HCT116 (cell line): ENCODE measurements at regions not wholly inside any gene's neighbourhood (a gene's known extent, or its start where the extent isn't known, plus 50 kb on each side); places are given as distances from the start of the nearest gene placed in this dataset.

Source experiments
- ATAC-seq: fragments of 200-7000 bp; cut with Tn5 transposase; 2 replicates; pipeline ENCODE4 v1.9.1; 2020; ENCODE audit warnings: mild to moderate bottlenecking, moderate library complexity
- BruUV-seq: library from RNA; stranded (reverse); fragments of 400-500 nt; replicated peaks from 2 replicates; lab custom pipeline; 2021; lab: Mats Ljungman, UMichigan
- CTCF ChIA-PET: fragments of 300-600 bp; sonication (Branson Sonifier 250); formaldehyde crosslinking; loops from one replicate; lab custom pipeline; 2021; ENCODE audit warnings: antibody characterized with exemption; lab: Charles Lee
- POLR2A ChIA-PET: fragments of 300-600, 350-600 bp; sonication (Branson Sonifier 250); formaldehyde crosslinking; loops from one replicate; lab custom pipeline; 2021; ENCODE audit warnings: antibody characterized with exemption; lab: Charles Lee
- RAD21 ChIA-PET, 2 experiments: fragments of 300-600 bp; sonication (Branson Sonifier 250); formaldehyde crosslinking; loops; one replicate each; lab custom pipeline; 2023; ENCODE audit warnings: low total read pairs in 2 of 2; ENCODE audit not compliant: uncharacterized antibody in 2 of 2, unreplicated experiment in 2 of 2, low non-redundant PET in 1 of 2; lab: Charles Lee
- DNase-seq: peaks from one replicate; pipeline ENCODE4 v3.0.0-alpha.2; 2010; ENCODE audit warnings: low read depth, low spot score
- H2AFZ ChIP-seq: fragments of 200-600 bp; shearing (Covaris generic), sonication (generic); 2 replicates; pipeline ENCODE4 v1.6.1; 2017; ENCODE audit warnings: low read depth, mixed run types, mixed read lengths, antibody characterized with exemption, low read length; ENCODE audit not compliant: poor library complexity, severe bottlenecking
- H3K27ac ChIP-seq: 2 replicates; pipeline ENCODE4 v1.5.1; 2012; ENCODE audit warnings: low read depth, low read length
- H3K27me3 ChIP-seq: fragments of 200-600 bp; sonication (generic); 2 replicates; pipeline ENCODE4 v1.6.1; 2016; ENCODE audit warnings: mixed run types, low read length, mixed read lengths; ENCODE audit not compliant: insufficient read depth
- H3K36me3 ChIP-seq, 2 experiments: fragments of 200-500 bp in 1 of 2; fragments of 200-600 bp in 1 of 2; sonication (Bioruptor generic) in 1 of 2; sonication (generic) in 1 of 2; 2 replicates each; pipeline versions ENCODE4 v1.5.1 to v1.6.1; 2014 to 2016; ENCODE audit warnings: low read length in 2 of 2, inconsistent platforms in 1 of 2, mixed read lengths in 1 of 2, mixed run types in 1 of 2; ENCODE audit not compliant: insufficient read depth in 2 of 2, control insufficient read depth in 1 of 2
- H3K4me1 ChIP-seq, 2 experiments: fragments of 200-600 bp in 1 of 2; sonication (generic) in 1 of 2; 2 replicates each; pipeline versions ENCODE4 v1.5.1 to v1.6.1; 2012 to 2017; ENCODE audit warnings: low read length in 2 of 2, inconsistent platforms in 1 of 2, mild to moderate bottlenecking in 1 of 2, mixed read lengths in 1 of 2, mixed run types in 1 of 2, moderate library complexity in 1 of 2; ENCODE audit not compliant: insufficient read depth in 2 of 2, control insufficient read depth in 1 of 2
- H3K4me2 ChIP-seq: fragments of 200-600 bp; sonication (generic); 2 replicates; pipeline ENCODE4 v1.6.1; 2017; ENCODE audit warnings: mixed run types, low read length, mixed read lengths
- H3K4me3 ChIP-seq, 2 experiments: fragments of 200-600 bp in 1 of 2; sonication (generic) in 1 of 2; replicated peaks in 1 of 2; 2 replicates each; pipeline ENCODE4 v1.5.1; 2011 to 2016; ENCODE audit warnings: low read length in 2 of 2, control low read depth in 1 of 2, low read depth in 1 of 2, mild to moderate bottlenecking in 1 of 2, mixed read lengths in 1 of 2, mixed run types in 1 of 2
- H3K79me2 ChIP-seq: fragments of 200-600 bp; sonication (generic); 2 replicates; pipeline ENCODE4 v1.6.1; 2017; ENCODE audit warnings: mild to moderate bottlenecking, mixed run types, low read length, moderate library complexity, mixed read lengths; ENCODE audit not compliant: insufficient read depth
- H3K9ac ChIP-seq: fragments of 200-600 bp; sonication (generic); 2 replicates; pipeline ENCODE4 v1.6.1; 2016; ENCODE audit warnings: low read length, mixed read lengths
- H3K9me2 ChIP-seq: fragments of 200-600 bp; sonication (generic), shearing (Covaris generic); 2 replicates; pipeline ENCODE4 v1.6.1; 2017; ENCODE audit warnings: mixed run types, mild to moderate bottlenecking, moderate library complexity; ENCODE audit not compliant: insufficient read depth
- H3K9me3 ChIP-seq, 2 experiments: fragments of 200-500 bp in 1 of 2; fragments of 200-600 bp in 1 of 2; sonication (Bioruptor generic) in 1 of 2; sonication (generic) in 1 of 2; 2 replicates each; pipeline ENCODE4 v1.6.1; 2014 to 2017; ENCODE audit warnings: low read length in 2 of 2, mixed read lengths in 2 of 2, inconsistent platforms in 1 of 2, low read depth in 1 of 2, mild to moderate bottlenecking in 1 of 2, mixed run types in 1 of 2, moderate library complexity in 1 of 2; ENCODE audit not compliant: control insufficient read depth in 1 of 2, insufficient read depth in 1 of 2
- H4K20me1 ChIP-seq: fragments of 200-600 bp; sonication (generic), shearing (Covaris generic); 2 replicates; pipeline ENCODE4 v1.6.1; 2017; ENCODE audit warnings: mixed run types, mild to moderate bottlenecking, moderate library complexity; ENCODE audit not compliant: insufficient read depth
- CBX3 ChIP-seq: IDR thresholded peaks from 2 replicates; pipeline ENCODE4 v1.6.1; 2012; ENCODE audit warnings: low read depth
- FOSL1 ChIP-seq: IDR thresholded peaks from 2 replicates; pipeline ENCODE4 v1.6.1; 2012; ENCODE audit warnings: low read depth
- JUND ChIP-seq: IDR thresholded peaks from 2 replicates; pipeline ENCODE4 v1.6.1; 2012
- SRF ChIP-seq: IDR thresholded peaks from 2 replicates; pipeline ENCODE4 v1.6.1; 2012; ENCODE audit warnings: low read depth
- TCF7L2 ChIP-seq: IDR thresholded peaks from 2 replicates; pipeline ENCODE4 v1.7.0; 2011; ENCODE audit warnings: borderline replicate concordance, inconsistent platforms; ENCODE audit not compliant: insufficient read depth, insufficient read length; ENCODE audit errors: extremely low read depth
- YY1 ChIP-seq: IDR thresholded peaks from 2 replicates; pipeline ENCODE4 v1.6.1; 2011; ENCODE audit warnings: low read length, low read depth, moderate library complexity, mild to moderate bottlenecking; ENCODE audit not compliant: insufficient replicate concordance; ENCODE audit errors: extremely low read depth
- ZFX ChIP-seq: fragments of 450-650 bp; IDR thresholded peaks from 2 replicates; pipeline ENCODE4 v1.6.1; 2017
- intact Hi-C: fragments of 100-400 bp; cut with micrococcal nuclease; formaldehyde crosslinking; loops from 2 replicates; pipeline ENCODE4 v1.10.0; 2022
- TF ChIP-seq, protein P1 (sequence below): IDR thresholded peaks from 2 replicates; pipeline ENCODE4 v1.6.1; 2011; ENCODE audit warnings: mild to moderate bottlenecking, low read length, moderate library complexity; ENCODE audit not compliant: insufficient replicate concordance; ENCODE audit errors: extremely low read depth

DNA sequence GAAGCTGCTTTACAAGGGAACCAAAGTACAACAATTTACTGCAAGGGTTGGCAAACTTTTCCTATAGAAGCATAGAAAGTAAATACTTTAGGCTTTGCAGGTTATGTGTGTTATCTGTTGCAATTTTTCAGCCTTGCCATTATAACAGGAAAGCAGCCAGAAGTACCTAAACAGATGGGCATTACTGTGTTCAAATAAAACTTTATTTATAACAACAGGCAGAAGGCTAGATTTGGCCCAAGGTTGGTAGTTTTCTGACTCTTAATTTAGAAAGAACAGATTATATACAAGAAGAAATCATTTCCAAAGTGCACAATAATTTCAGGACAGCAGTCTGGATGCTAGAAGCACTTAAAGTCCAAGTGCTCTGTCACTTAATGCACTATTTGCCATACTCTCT, 307.1 kb downstream of the ANKRD7 start:
- ChIA-PET RAD21 (no interaction called here), CTCF (no interaction called here), POLR2A (no interaction called here)
- Histone ChIP-seq H3K4me2 (no peak overlapping the region), H3K27me3 (no peaks in the 10 kb centered on the region), H3K9me3 (no peaks in the 10 kb centered on the region), H3K4me1 (no peaks in the 10 kb centered on the region), H3K9ac (no peak overlapping the region), H3K79me2 (no peaks in the 10 kb centered on the region), H2AFZ (no peak overlapping the region), H3K9me2 (no peaks in the 10 kb centered on the region), H3K27ac (no peak overlapping the region), H3K4me3 (no peak overlapping the region), H3K36me3 (no peaks in the 10 kb centered on the region), H4K20me1 (no peaks in the 10 kb centered on the region)
- no TSS peak for BruUV-seq
- intact Hi-C loops = no loop called here
- ATAC-seq = no peak
- TF ChIP-seq FOSL1 (no peak), SRF (no peak), TCF7L2 (no peak), YY1 (no peak), ZFX (no peak), JUND (no peak)
- TF ChIP-seq, protein P1, sequence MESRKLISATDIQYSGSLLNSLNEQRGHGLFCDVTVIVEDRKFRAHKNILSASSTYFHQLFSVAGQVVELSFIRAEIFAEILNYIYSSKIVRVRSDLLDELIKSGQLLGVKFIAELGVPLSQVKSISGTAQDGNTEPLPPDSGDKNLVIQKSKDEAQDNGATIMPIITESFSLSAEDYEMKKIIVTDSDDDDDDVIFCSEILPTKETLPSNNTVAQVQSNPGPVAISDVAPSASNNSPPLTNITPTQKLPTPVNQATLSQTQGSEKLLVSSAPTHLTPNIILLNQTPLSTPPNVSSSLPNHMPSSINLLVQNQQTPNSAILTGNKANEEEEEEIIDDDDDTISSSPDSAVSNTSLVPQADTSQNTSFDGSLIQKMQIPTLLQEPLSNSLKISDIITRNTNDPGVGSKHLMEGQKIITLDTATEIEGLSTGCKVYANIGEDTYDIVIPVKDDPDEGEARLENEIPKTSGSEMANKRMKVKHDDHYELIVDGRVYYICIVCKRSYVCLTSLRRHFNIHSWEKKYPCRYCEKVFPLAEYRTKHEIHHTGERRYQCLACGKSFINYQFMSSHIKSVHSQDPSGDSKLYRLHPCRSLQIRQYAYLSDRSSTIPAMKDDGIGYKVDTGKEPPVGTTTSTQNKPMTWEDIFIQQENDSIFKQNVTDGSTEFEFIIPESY = no peak
- DNase-seq = no peak

DNA sequence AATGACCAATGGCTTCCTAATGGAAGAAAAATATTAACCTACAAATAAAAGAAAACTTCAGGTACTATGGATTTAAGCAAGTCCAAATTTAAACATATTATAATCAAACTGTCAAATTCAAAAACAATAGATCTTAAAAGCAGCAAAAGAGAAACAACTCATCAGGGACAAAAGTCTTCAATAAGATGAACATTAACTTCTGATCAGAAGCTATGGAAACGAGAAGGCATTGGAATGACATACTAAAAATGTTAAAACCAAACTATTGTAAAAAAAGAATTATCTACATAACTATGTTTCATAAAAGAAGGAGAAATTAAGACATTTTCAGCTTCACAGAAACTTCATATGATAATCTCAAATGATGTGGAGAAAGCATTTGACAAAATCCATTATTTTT, 334.7 kb downstream of the ANKRD7 start:
- Histone ChIP-seq H3K4me1 (no peaks in the 10 kb centered on the region), H3K79me2 (no peaks in the 10 kb centered on the region), H3K9ac (no peak overlapping the region), H3K4me2 (no peak overlapping the region), H3K9me3 (0 out of 4 replicates have a peak, but pooled peaks cover 0 to 4% of the 10 kb centered on the region in 2 experiments), H3K27me3 (no peaks in the 10 kb centered on the region), H3K36me3 (no peaks in the 10 kb centered on the region), H3K4me3 (no peak overlapping the region), H3K27ac (no peak overlapping the region), H4K20me1 (no peaks in the 10 kb centered on the region), H2AFZ (no peak overlapping the region), H3K9me2 (no peaks in the 10 kb centered on the region)
- ChIA-PET RAD21 (no interaction called here), POLR2A (no interaction called here), CTCF (no interaction called here)
- no peak for DNase-seq
- no peak for ATAC-seq
- BruUV-seq = no TSS peak
- TF ChIP-seq YY1 = no peak
- TF ChIP-seq CBX3 = peak; percentile 27; the same call in 1 of the 2 replicates
- intact Hi-C loops = no loop called here
